Neural progenitor cell (in vitro differentiated cells): ENCODE measurements at regions not wholly inside any gene's neighbourhood (a gene's known extent, or its start where the extent isn't known, plus 50 kb on each side); places are given as distances from the start of the nearest gene placed in this dataset.
A peak's percentile ranks its signal among the peaks of the same experiment; 100 is the strongest.

Source experiments
- DNase-seq: peaks from one replicate; pipeline ENCODE4 v3.0.0-alpha.2; 2016; ENCODE audit warnings: low spot score
- H2AFZ ChIP-seq: fragments of 200-600 bp; sonication (generic); replicated peaks from 2 replicates; pipeline ENCODE4 v1.6.1; 2016; ENCODE audit warnings: antibody characterized with exemption
- H3F3A ChIP-seq: fragments of 200-600 bp; sonication (generic); 2 replicates; pipeline ENCODE4 v1.6.1; 2016; ENCODE audit warnings: antibody characterized with exemption, low read depth
- H3K27ac ChIP-seq: fragments of 200-600 bp; sonication (generic); 2 replicates; pipeline ENCODE4 v1.5.1; 2016; ENCODE audit warnings: mild to moderate bottlenecking
- H3K27me3 ChIP-seq: fragments of 200-600 bp; sonication (generic); 2 replicates; pipeline ENCODE4 v1.6.1; 2016; ENCODE audit warnings: mild to moderate bottlenecking, moderate library complexity
- H3K36me3 ChIP-seq: fragments of 200-600 bp; sonication (generic); 2 replicates; pipeline ENCODE4 v1.5.1; 2016
- H3K4me1 ChIP-seq: fragments of 200-600 bp; sonication (generic); 2 replicates; pipeline ENCODE4 v1.6.1; 2016; ENCODE audit warnings: mixed run types
- H3K4me2 ChIP-seq: fragments of 200-600 bp; sonication (generic); 2 replicates; pipeline ENCODE4 v1.6.1; 2016
- H3K4me3 ChIP-seq: fragments of 200-600 bp; sonication (generic); 2 replicates; pipeline ENCODE4 v1.5.1; 2016
- H3K79me2 ChIP-seq: fragments of 200-600 bp; sonication (generic); 2 replicates; pipeline ENCODE4 v1.6.1; 2016; ENCODE audit warnings: low read depth
- H3K9ac ChIP-seq: fragments of 200-600 bp; sonication (generic); 2 replicates; pipeline ENCODE4 v1.6.1; 2016
- H3K9me3 ChIP-seq: fragments of 200-600 bp; sonication (generic); 2 replicates; pipeline ENCODE4 v1.5.1; 2016; ENCODE audit warnings: low read depth
- H4K20me1 ChIP-seq: fragments of 200-600 bp; sonication (generic); 2 replicates; pipeline ENCODE4 v1.6.1; 2016; ENCODE audit warnings: low read depth
- H3K27ac Mint-ChIP-seq: 3 replicates; pipeline ENCODE4 v1.8.0; 2021; ENCODE audit warnings: mixed read lengths
- H3K27me3 Mint-ChIP-seq: 2 replicates; pipeline ENCODE4 v1.8.0; 2022; ENCODE audit warnings: low read depth, mild to moderate bottlenecking, inconsistent platforms, moderate library complexity, mixed read lengths; ENCODE audit not compliant: insufficient read depth
- H3K36me3 Mint-ChIP-seq: 3 replicates; pipeline ENCODE4 v1.8.0; 2021; ENCODE audit warnings: mixed read lengths
- H3K4me1 Mint-ChIP-seq: 3 replicates; pipeline ENCODE4 v1.8.0; 2021; ENCODE audit warnings: mixed read lengths
- H3K4me3 Mint-ChIP-seq: 3 replicates; pipeline ENCODE4 v1.8.0; 2021; ENCODE audit warnings: mild to moderate bottlenecking, moderate library complexity, mixed read lengths
- H3K9me3 Mint-ChIP-seq: 3 replicates; pipeline ENCODE4 v1.8.0; 2020; ENCODE audit warnings: mixed read lengths
- EZH2 ChIP-seq: fragments of 200-600 bp; sonication (generic); IDR thresholded peaks from 2 replicates; pipeline ENCODE4 v1.6.1; 2017; ENCODE audit warnings: antibody characterized with exemption, mild to moderate bottlenecking, moderate library complexity
- EZH2phosphoT487 ChIP-seq: fragments of 200-600 bp; sonication (generic); IDR thresholded peaks from 2 replicates; pipeline ENCODE4 v1.6.1; 2017; ENCODE audit warnings: antibody characterized with exemption
- TF ChIP-seq, protein P1 (sequence below): fragments of 200-600 bp; sonication (generic); IDR thresholded peaks from 2 replicates; pipeline ENCODE4 v1.5.1; 2017; ENCODE audit warnings: antibody characterized with exemption, mild to moderate bottlenecking

DNA sequence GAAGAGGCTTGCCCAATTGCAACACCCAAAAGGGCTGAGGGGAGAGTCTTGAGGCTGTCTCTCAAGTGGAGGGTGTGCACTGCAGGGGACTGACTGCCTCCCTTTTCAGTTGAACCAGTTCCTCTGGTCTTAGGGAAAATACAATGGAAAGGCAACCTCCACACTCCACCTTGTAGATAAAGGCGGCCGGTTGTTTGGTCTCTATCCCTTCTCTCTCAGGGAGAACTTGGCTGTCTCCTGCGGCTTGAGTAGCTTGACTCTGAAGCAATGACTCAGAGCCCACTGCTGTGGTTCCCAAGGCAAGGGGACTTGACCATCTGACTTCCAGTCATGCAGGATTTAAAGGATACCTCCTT is 143.2 kb upstream of the UMPS start:
- peaks cover 29% of the 10 kb centered on the region for H4K20me1 ChIP-seq
- peak overlapping the region; percentile 88 for H3K4me3 Mint-ChIP-seq
- H3K27me3 Mint-ChIP-seq, result peaks cover 24% of the 10 kb centered on the region
- no peak overlapping the region for H2AFZ ChIP-seq
- H3K9me3 Mint-ChIP-seq, result no peaks in the 10 kb centered on the region
- no peak overlapping the region for H3K4me2 ChIP-seq
- H3K36me3 ChIP-seq, result no peaks in the 10 kb centered on the region
- no peaks in the 10 kb centered on the region for H3K9me3 ChIP-seq
- H3K36me3 Mint-ChIP-seq, result peaks cover 3% of the 10 kb centered on the region
- DNase-seq, result peak; percentile 8
- no peak overlapping the region for H3K27ac Mint-ChIP-seq
- H3K27me3 ChIP-seq, result peaks cover 67% of the 10 kb centered on the region
- H3K9ac ChIP-seq, result no peak overlapping the region
- H3K4me3 ChIP-seq, result no peak overlapping the region
- peaks cover 35% of the 10 kb centered on the region for H3K4me1 Mint-ChIP-seq
- H3K27ac ChIP-seq, result no peak overlapping the region
- H3K79me2 ChIP-seq, result no peaks in the 10 kb centered on the region
- H3F3A ChIP-seq, result peaks cover 25% of the 10 kb centered on the region
- TF ChIP-seq EZH2phosphoT487, result no peak
- TF ChIP-seq, protein P1, sequence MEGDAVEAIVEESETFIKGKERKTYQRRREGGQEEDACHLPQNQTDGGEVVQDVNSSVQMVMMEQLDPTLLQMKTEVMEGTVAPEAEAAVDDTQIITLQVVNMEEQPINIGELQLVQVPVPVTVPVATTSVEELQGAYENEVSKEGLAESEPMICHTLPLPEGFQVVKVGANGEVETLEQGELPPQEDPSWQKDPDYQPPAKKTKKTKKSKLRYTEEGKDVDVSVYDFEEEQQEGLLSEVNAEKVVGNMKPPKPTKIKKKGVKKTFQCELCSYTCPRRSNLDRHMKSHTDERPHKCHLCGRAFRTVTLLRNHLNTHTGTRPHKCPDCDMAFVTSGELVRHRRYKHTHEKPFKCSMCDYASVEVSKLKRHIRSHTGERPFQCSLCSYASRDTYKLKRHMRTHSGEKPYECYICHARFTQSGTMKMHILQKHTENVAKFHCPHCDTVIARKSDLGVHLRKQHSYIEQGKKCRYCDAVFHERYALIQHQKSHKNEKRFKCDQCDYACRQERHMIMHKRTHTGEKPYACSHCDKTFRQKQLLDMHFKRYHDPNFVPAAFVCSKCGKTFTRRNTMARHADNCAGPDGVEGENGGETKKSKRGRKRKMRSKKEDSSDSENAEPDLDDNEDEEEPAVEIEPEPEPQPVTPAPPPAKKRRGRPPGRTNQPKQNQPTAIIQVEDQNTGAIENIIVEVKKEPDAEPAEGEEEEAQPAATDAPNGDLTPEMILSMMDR, result no peak
- TF ChIP-seq EZH2, result no peak
- H3K4me1 ChIP-seq, result peaks cover 24% of the 10 kb centered on the region

GRCh38 chr3:124588036-124588435 is 142.2 kb upstream of the UMPS start:
- no peaks in the 10 kb centered on the region for H3K79me2 ChIP-seq
- peaks cover 58% of the 10 kb centered on the region for H3K27me3 ChIP-seq
- H4K20me1 ChIP-seq, result peaks cover 29% of the 10 kb centered on the region
- Mint-ChIP-seq H3K27me3 (peaks cover 22% of the 10 kb centered on the region), H3K27ac (no peak overlapping the region), H3K9me3 (no peaks in the 10 kb centered on the region), H3K4me3 (no peak overlapping the region), H3K36me3 (peaks cover 3% of the 10 kb centered on the region), H3K4me1 (peaks cover 33% of the 10 kb centered on the region)
- peaks cover 25% of the 10 kb centered on the region for H3F3A ChIP-seq
- H3K9ac ChIP-seq, result no peak overlapping the region
- no peaks in the 10 kb centered on the region for H3K9me3 ChIP-seq
- no peak overlapping the region for H2AFZ ChIP-seq
- no peak for DNase-seq
- H3K4me3 ChIP-seq, result no peak overlapping the region
- TF ChIP-seq EZH2 (no peak), EZH2phosphoT487 (no peak)
- TF ChIP-seq, protein P1, result no peak
- H3K4me1 ChIP-seq, result peaks cover 24% of the 10 kb centered on the region
- H3K27ac ChIP-seq, result no peak overlapping the region
- no peak overlapping the region for H3K4me2 ChIP-seq
- no peaks in the 10 kb centered on the region for H3K36me3 ChIP-seq

- H3K27ac Mint-ChIP-seq, result no peak overlapping the region
- TF ChIP-seq, protein P1, result no peak
- TF ChIP-seq EZH2 (no peak), EZH2phosphoT487 (no peak)
- Histone ChIP-seq H3K27me3 (peaks cover 50% of the 10 kb centered on the region), H3K4me3 (no peak overlapping the region), H3K9ac (no peak overlapping the region), H3F3A (peaks cover 25% of the 10 kb centered on the region), H3K79me2 (no peaks in the 10 kb centered on the region), H3K4me2 (no peak overlapping the region), H4K20me1 (peaks cover 26% of the 10 kb centered on the region), H2AFZ (no peak overlapping the region), H3K27ac (no peak overlapping the region), H3K4me1 (peaks cover 24% of the 10 kb centered on the region), H3K36me3 (no peaks in the 10 kb centered on the region), H3K9me3 (no peaks in the 10 kb centered on the region)
- peaks cover 33% of the 10 kb centered on the region for H3K4me1 Mint-ChIP-seq
- H3K4me3 Mint-ChIP-seq, result no peak overlapping the region
- no peaks in the 10 kb centered on the region for H3K9me3 Mint-ChIP-seq
- H3K36me3 Mint-ChIP-seq, result peaks cover 3% of the 10 kb centered on the region
- peaks cover 24% of the 10 kb centered on the region for H3K27me3 Mint-ChIP-seq
- no peak for DNase-seq
Observed at GRCh38 chr3:124588794-124589193, 141.5 kb upstream of the UMPS start.
